Karpas-422 (cell line): ENCODE measurements at regions not wholly inside any gene's neighbourhood (a gene's known extent, or its start where the extent isn't known, plus 50 kb on each side); places are given as distances from the start of the nearest gene placed in this dataset.
A peak's percentile ranks its signal among the peaks of the same experiment; 100 is the strongest.

ENCODE experiments used
- DNase-seq: peaks from one replicate; pipeline ENCODE4 v3.0.0-alpha.2; 2015
- H2AFZ ChIP-seq: fragments of 200-600 bp; sonication (generic); 2 replicates; pipeline ENCODE4 v1.6.1; 2014; ENCODE audit warnings: antibody characterized with exemption, low read length, mixed read lengths
- H3K27ac ChIP-seq: fragments of 200-600 bp; sonication (generic); 2 replicates; pipeline ENCODE4 v1.5.1; 2014; ENCODE audit warnings: mild to moderate bottlenecking, low read length, moderate library complexity
- H3K27me3 ChIP-seq: fragments of 200-600 bp; sonication (generic); 2 replicates; pipeline ENCODE4 v1.6.1; 2014; ENCODE audit warnings: low read length, mixed read lengths
- H3K36me3 ChIP-seq: fragments of 200-600 bp; sonication (generic); 2 replicates; pipeline ENCODE4 v1.6.1; 2014; ENCODE audit warnings: low read length, mixed read lengths; ENCODE audit not compliant: insufficient read depth
- H3K4me1 ChIP-seq: fragments of 200-600 bp; sonication (generic); 2 replicates; pipeline ENCODE4 v1.6.1; 2014; ENCODE audit warnings: mild to moderate bottlenecking, low read length, mixed read lengths
- H3K4me2 ChIP-seq: fragments of 200-600 bp; sonication (generic); 2 replicates; pipeline ENCODE4 v1.6.1; 2014; ENCODE audit warnings: low read length, low read depth, mild to moderate bottlenecking; ENCODE audit not compliant: poor library complexity, severe bottlenecking
- H3K4me3 ChIP-seq: fragments of 200-600 bp; sonication (generic); 2 replicates; pipeline ENCODE4 v1.5.1; 2014; ENCODE audit warnings: mild to moderate bottlenecking, antibody characterized with exemption, low read length, mixed read lengths
- H3K79me2 ChIP-seq: fragments of 200-600 bp; sonication (generic); 2 replicates; pipeline ENCODE4 v1.6.1; 2014; ENCODE audit warnings: mild to moderate bottlenecking, low read length, mixed read lengths
- H3K9ac ChIP-seq: fragments of 200-600 bp; sonication (generic); 2 replicates; pipeline ENCODE4 v1.6.0; 2014; ENCODE audit warnings: low read length
- H3K9me2 ChIP-seq: fragments of 200-600 bp; sonication (generic), shearing (Covaris generic); replicated peaks from 2 replicates; pipeline ENCODE4 v1.6.0; 2014; ENCODE audit warnings: mild to moderate bottlenecking, low read length, moderate library complexity; ENCODE audit not compliant: insufficient read depth
- H3K9me3 ChIP-seq: fragments of 300-700, 200-600 bp; sonication (generic); 2 replicates; pipeline ENCODE4 v1.6.1; 2014; ENCODE audit warnings: low read length, mixed read lengths
- H4K20me1 ChIP-seq: fragments of 200-600 bp; sonication (generic); 2 replicates; pipeline ENCODE4 v1.6.1; 2014; ENCODE audit warnings: mild to moderate bottlenecking, antibody characterized with exemption, low read length, low read depth; ENCODE audit not compliant: insufficient read depth

- no peak for DNase-seq
- Histone ChIP-seq H3K9ac (no peak overlapping the region), H3K36me3 (no peaks in the 10 kb centered on the region), H3K9me3 (peaks cover 6% of the 10 kb centered on the region; the same call in 1 of the 2 replicates), H3K9me2 (no peaks in the 10 kb centered on the region), H3K4me1 (no peaks in the 10 kb centered on the region), H3K27ac (no peak overlapping the region), H2AFZ (peak overlapping the region; percentile 69), H3K4me2 (no peak overlapping the region), H3K27me3 (no peaks in the 10 kb centered on the region), H3K4me3 (no peak overlapping the region), H4K20me1 (no peaks in the 10 kb centered on the region), H3K79me2 (no peaks in the 10 kb centered on the region)
These were observed 1435.7 kb downstream of the LRFN5 start for GRCh38 chr14:43042408-43042807.

GRCh38 chr14:43041976-43042375 is 1435.3 kb downstream of the LRFN5 start:
- Histone ChIP-seq H3K9me3 (peaks cover 6% of the 10 kb centered on the region; the same call in 1 of the 2 replicates), H3K4me3 (no peak overlapping the region), H3K79me2 (no peaks in the 10 kb centered on the region), H3K4me2 (no peak overlapping the region), H3K27ac (no peak overlapping the region), H3K27me3 (no peaks in the 10 kb centered on the region), H3K9ac (no peak overlapping the region), H4K20me1 (no peaks in the 10 kb centered on the region), H2AFZ (peak overlapping the region; percentile 69), H3K9me2 (no peaks in the 10 kb centered on the region), H3K36me3 (no peaks in the 10 kb centered on the region), H3K4me1 (no peaks in the 10 kb centered on the region)
- no peak for DNase-seq

GRCh38 chr14:43041207-43041606 is 1434.5 kb downstream of the LRFN5 start:
- H3K4me3 ChIP-seq = no peak overlapping the region
- no peak overlapping the region for H3K9ac ChIP-seq
- no peak for DNase-seq
- H3K9me3 ChIP-seq = peaks cover 6% of the 10 kb centered on the region; the same call in 1 of the 2 replicates
- no peaks in the 10 kb centered on the region for H4K20me1 ChIP-seq
- H3K9me2 ChIP-seq = no peaks in the 10 kb centered on the region
- no peaks in the 10 kb centered on the region for H3K36me3 ChIP-seq
- H3K27me3 ChIP-seq = no peaks in the 10 kb centered on the region
- no peak overlapping the region for H3K27ac ChIP-seq
- peaks cover 5% of the 10 kb centered on the region for H3K4me1 ChIP-seq
- H3K4me2 ChIP-seq = no peak overlapping the region
- no peaks in the 10 kb centered on the region for H3K79me2 ChIP-seq
- H2AFZ ChIP-seq = peak overlapping the region; percentile 81

GRCh38 chr14:43039881-43040280 is 1433.2 kb downstream of the LRFN5 start:
- Histone ChIP-seq H3K4me1 (peaks cover 12% of the 10 kb centered on the region), H3K9ac (no peak overlapping the region), H4K20me1 (no peaks in the 10 kb centered on the region), H3K27me3 (no peaks in the 10 kb centered on the region), H3K4me2 (no peak overlapping the region), H3K27ac (no peak overlapping the region), H3K9me3 (peaks cover 6% of the 10 kb centered on the region; the same call in 1 of the 2 replicates), H2AFZ (peak overlapping the region; percentile 59), H3K9me2 (no peaks in the 10 kb centered on the region), H3K36me3 (no peaks in the 10 kb centered on the region), H3K79me2 (no peaks in the 10 kb centered on the region), H3K4me3 (no peak overlapping the region)
- DNase-seq = no peak

GRCh38 chr14:43031598-43031997 is 1424.9 kb downstream of the LRFN5 start:
- no peaks in the 10 kb centered on the region for H3K36me3 ChIP-seq
- peaks cover 15% of the 10 kb centered on the region for H3K4me1 ChIP-seq
- DNase-seq = no peak
- no peak overlapping the region for H3K27ac ChIP-seq
- no peaks in the 10 kb centered on the region for H3K27me3 ChIP-seq
- H3K9me2 ChIP-seq = no peaks in the 10 kb centered on the region
- peak overlapping the region; percentile 42; the same call in 1 of the 2 replicates for H2AFZ ChIP-seq
- H3K79me2 ChIP-seq = no peaks in the 10 kb centered on the region
- no peak overlapping the region for H3K9ac ChIP-seq
- no peaks in the 10 kb centered on the region for H4K20me1 ChIP-seq
- no peaks in the 10 kb centered on the region for H3K9me3 ChIP-seq
- H3K4me2 ChIP-seq = no peak overlapping the region
- H3K4me3 ChIP-seq = no peak overlapping the region

GRCh38 chr14:43022094-43022800 is 1415.6 kb downstream of the LRFN5 start:
- Histone ChIP-seq H3K79me2 (no peaks in the 10 kb centered on the region), H3K9me3 (peaks cover 7% of the 10 kb centered on the region), H4K20me1 (no peaks in the 10 kb centered on the region), H3K4me3 (no peak overlapping the region), H2AFZ (peak overlapping the region; percentile 45), H3K27me3 (no peaks in the 10 kb centered on the region), H3K4me1 (no peaks in the 10 kb centered on the region), H3K9me2 (no peaks in the 10 kb centered on the region), H3K36me3 (no peaks in the 10 kb centered on the region), H3K9ac (no peak overlapping the region), H3K27ac (no peak overlapping the region), H3K4me2 (no peak overlapping the region)
- no peak for DNase-seq

GRCh38 chr14:43019826-43020225 is 1413.2 kb downstream of the LRFN5 start:
- H3K27me3 ChIP-seq = no peaks in the 10 kb centered on the region
- no peak overlapping the region for H3K9ac ChIP-seq
- no peak overlapping the region for H3K4me3 ChIP-seq
- no peaks in the 10 kb centered on the region for H3K79me2 ChIP-seq
- no peak overlapping the region for H3K27ac ChIP-seq
- no peaks in the 10 kb centered on the region for H3K9me2 ChIP-seq
- H3K9me3 ChIP-seq = peaks cover 12% of the 10 kb centered on the region
- H3K4me1 ChIP-seq = no peaks in the 10 kb centered on the region
- no peaks in the 10 kb centered on the region for H4K20me1 ChIP-seq
- no peaks in the 10 kb centered on the region for H3K36me3 ChIP-seq
- DNase-seq = no peak
- H3K4me2 ChIP-seq = no peak overlapping the region
- H2AFZ ChIP-seq = peak overlapping the region; percentile 1; the same call in 1 of the 2 replicates

- Histone ChIP-seq H3K9me3 (peaks cover 40% of the 10 kb centered on the region), H4K20me1 (no peaks in the 10 kb centered on the region)
These were observed 1407.7 kb downstream of the LRFN5 start for GRCh38 chr14:43014338-43014737.

More at GRCh38 chr14:43014338-43014737, 1407.7 kb downstream of the LRFN5 start:
- H3K4me3 ChIP-seq = no peak overlapping the region
- no peak overlapping the region for H2AFZ ChIP-seq
- peaks cover 12% of the 10 kb centered on the region; the same call in 1 of the 2 replicates for H3K36me3 ChIP-seq
- no peaks in the 10 kb centered on the region for H3K79me2 ChIP-seq
- no peak overlapping the region for H3K4me2 ChIP-seq
- no peak overlapping the region for H3K27ac ChIP-seq
- H3K9ac ChIP-seq = no peak overlapping the region
- H3K27me3 ChIP-seq = no peaks in the 10 kb centered on the region
- no peak for DNase-seq
- no peaks in the 10 kb centered on the region for H3K9me2 ChIP-seq
- H3K4me1 ChIP-seq = no peaks in the 10 kb centered on the region
